Astrocyte (in vitro differentiated cells and primary cell): ENCODE measurements at regions not wholly inside any gene's neighbourhood (a gene's known extent, or its start where the extent isn't known, plus 50 kb on each side); places are given as distances from the start of the nearest gene placed in this dataset.

Source experiments
- EZH2 ChIP-seq: IDR thresholded peaks from 2 replicates; pipeline ENCODE4 v1.6.1; 2012; ENCODE audit warnings: mild to moderate bottlenecking, low read length, inconsistent platforms; ENCODE audit not compliant: insufficient read depth
- TF ChIP-seq, protein P1 (sequence below): IDR thresholded peaks from 2 replicates; pipeline ENCODE4 v1.5.1; 2011; ENCODE audit warnings: low read depth, mild to moderate bottlenecking, inconsistent platforms, low read length, moderate library complexity; ENCODE audit not compliant: insufficient read depth

DNA sequence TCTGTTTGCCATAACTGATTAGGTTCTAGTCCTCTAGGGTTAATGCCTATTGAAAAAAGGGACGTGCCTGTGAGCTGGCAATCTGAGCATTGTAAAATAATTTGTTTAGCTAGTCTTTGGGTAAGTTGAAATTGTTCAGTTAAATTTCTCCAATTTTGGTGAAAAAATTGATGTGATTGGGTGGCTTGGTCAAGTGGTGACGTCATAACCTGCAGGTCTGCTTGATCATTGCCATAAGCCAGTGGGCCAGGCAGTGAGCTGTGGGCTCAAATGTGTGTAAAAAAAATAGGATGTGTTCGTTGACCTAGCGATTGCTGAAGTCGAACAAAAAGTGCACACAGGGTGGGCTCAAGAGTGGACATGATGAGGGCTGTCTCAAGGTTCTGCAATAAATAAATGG, 193.3 kb downstream of the ZC4H2 start:
- TF ChIP-seq, protein P1, sequence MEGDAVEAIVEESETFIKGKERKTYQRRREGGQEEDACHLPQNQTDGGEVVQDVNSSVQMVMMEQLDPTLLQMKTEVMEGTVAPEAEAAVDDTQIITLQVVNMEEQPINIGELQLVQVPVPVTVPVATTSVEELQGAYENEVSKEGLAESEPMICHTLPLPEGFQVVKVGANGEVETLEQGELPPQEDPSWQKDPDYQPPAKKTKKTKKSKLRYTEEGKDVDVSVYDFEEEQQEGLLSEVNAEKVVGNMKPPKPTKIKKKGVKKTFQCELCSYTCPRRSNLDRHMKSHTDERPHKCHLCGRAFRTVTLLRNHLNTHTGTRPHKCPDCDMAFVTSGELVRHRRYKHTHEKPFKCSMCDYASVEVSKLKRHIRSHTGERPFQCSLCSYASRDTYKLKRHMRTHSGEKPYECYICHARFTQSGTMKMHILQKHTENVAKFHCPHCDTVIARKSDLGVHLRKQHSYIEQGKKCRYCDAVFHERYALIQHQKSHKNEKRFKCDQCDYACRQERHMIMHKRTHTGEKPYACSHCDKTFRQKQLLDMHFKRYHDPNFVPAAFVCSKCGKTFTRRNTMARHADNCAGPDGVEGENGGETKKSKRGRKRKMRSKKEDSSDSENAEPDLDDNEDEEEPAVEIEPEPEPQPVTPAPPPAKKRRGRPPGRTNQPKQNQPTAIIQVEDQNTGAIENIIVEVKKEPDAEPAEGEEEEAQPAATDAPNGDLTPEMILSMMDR, result no peak
- no peak for TF ChIP-seq EZH2
